Right renal pelvis (tissue), 4 donors: ENCODE measurements at regions not wholly inside any gene's neighbourhood (a gene's known extent, or its start where the extent isn't known, plus 50 kb on each side); places are given as distances from the start of the nearest gene placed in this dataset.

Source experiments
- DNase-seq, 4 donors: peaks; one replicate each; pipeline ENCODE4 v3.0.0-alpha.2; 2013; ENCODE audit warnings: low read depth in 4 of 4, low spot score in 3 of 4, missing footprints in 1 of 4

DNA sequence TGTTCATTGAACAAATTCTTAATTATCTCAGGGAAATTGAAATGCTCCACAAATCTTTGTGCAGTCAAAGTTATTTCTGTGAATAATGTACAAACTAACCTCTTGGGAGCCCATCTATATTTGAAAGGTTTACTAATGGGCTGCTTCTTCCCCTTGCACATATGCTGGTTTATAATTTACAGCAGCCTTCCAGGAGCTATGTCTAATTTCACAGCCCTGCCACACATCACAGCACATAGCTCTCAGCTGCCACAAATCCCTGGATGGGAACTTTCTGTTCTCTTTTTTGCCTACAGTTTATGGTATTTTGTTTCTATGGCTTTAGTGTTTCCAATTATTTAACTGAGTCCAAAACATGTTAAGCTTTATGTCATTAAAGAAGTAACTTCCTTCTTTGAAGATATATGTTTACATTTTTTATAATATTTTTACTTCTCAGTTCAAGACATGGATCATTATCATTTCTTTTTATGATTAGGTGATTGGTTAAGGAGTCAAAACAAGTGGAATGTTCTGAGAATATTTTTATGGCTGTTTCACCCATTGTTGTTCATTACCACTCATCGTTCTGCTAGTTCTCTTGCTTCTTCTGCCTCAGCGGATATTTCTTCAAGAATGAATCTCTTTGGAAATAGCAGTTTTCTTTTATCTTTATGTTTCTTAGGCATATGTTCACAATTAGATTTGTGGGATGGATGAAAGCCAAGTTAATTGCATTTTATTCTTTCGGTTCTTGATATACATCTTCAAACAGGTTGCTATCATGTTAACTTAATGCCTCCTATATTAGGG lies 475.6 kb upstream of the MIS18BP1 start:
- no peak for DNase-seq

DNA sequence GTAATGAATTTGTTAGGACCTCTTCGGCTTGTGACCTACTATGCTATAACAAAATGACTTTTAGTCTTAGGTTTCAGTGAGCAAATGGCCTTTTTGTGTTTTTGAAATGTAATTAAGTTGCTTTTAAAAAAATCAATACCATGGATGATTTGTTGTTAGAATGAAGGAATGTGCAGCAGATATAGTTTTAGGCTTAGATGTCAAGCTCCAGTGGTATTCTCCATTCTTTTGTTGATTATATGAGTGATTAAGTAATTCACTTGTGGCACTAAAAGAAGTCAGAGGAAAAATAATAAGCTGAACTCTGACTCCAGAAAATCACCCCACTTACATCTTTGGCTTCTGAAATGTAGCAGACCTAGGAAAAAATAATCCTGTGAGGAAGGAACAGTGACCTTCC lies 474.1 kb upstream of the MIS18BP1 start:
- no peak for DNase-seq

- DNase-seq = no peak
Observed at GRCh38 chr14:45721472-45721871, 468.5 kb upstream of the MIS18BP1 start.

DNA sequence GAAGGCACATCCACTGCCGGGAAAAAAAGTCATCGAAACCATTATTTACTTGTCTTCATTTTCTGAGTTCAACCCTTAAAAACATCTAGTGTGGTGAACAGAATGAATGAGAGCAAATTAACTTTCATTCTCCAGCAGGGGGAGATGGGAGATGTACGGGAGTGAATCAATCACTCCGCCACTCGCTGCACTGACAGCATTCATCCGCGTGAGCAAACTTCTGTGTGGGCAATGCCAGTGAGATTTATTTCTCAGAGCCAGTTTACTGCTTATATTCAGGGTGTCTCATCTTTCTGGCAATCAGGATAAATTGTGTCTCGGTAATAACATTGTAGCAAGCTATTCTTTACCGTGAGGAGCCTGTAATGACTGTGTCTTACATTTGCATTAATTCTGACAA lies 463.6 kb upstream of the MIS18BP1 start:
- DNase-seq = peak in 2 of 4 donors; percentile 48 to 71

DNA sequence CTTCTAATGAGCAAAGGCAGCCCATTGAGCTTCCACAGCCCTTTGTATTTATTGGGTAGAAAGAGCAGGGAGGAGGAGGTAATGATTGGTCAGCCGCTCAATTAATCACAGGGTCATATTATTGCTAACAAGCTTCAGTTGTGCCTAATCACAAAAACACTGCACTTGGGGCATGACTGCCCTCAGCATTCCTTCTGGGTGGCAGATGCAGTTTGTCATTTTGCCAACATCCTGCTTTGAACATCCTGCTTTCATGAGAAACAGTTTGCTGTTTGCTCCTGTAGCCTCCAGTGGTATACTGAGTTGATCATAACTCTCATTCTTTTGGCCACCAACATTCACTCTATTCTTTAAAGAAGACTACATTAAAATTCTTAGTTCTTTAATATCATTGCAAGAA lies 462.9 kb upstream of the MIS18BP1 start:
- DNase-seq = no peak

DNA sequence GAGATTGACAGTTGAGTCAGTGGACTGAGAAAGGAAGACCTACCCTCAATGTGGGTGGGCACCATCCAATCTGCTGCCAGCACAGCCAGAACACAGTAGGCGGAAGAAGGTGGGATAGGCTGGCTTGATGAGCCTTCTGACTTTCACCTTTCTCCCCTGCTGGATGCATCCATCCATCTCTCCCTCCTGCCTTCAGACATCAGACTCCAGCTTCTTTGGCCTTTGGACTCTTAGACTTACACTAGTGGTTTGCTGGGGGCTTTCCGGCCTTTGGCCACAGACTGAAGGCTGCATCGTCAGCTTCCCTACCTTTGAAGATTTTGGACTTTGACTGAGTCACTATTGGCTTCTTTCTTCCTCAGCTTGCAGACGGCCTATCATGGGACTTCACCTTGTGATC lies 456.5 kb upstream of the MIS18BP1 start:
- DNase-seq = no peak

DNA sequence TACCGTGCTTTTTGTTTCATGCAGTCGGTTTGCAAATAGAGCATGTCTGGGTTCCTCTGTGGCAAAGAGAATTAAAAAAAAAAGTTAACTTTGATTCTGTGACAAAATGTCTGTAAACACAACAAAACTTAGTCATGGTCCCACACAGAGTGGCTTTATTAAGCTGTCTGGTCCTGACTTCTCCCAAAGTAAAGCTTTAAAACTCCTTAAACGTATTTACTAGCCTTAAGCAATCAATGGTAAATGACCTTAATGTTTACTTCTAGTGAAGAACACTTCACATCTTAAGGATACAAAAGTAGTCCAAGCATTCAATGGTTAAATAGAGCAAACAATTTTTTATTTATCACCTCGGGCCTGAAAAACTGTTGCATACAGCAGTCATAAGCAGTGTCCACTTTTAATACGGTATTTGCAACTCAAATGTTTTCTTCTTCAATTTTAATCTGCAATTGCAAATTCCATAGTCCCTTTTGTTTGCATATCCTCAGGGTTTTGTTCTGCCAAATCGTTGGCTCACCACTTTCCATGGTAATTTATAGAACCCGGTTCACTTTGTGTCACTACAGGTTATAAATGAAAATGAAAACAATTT lies 453.0 kb upstream of the MIS18BP1 start:
- DNase-seq = no peak

GRCh38 chr14:45699471-45699870 lies 446.5 kb upstream of the MIS18BP1 start:
- no peak for DNase-seq

DNA sequence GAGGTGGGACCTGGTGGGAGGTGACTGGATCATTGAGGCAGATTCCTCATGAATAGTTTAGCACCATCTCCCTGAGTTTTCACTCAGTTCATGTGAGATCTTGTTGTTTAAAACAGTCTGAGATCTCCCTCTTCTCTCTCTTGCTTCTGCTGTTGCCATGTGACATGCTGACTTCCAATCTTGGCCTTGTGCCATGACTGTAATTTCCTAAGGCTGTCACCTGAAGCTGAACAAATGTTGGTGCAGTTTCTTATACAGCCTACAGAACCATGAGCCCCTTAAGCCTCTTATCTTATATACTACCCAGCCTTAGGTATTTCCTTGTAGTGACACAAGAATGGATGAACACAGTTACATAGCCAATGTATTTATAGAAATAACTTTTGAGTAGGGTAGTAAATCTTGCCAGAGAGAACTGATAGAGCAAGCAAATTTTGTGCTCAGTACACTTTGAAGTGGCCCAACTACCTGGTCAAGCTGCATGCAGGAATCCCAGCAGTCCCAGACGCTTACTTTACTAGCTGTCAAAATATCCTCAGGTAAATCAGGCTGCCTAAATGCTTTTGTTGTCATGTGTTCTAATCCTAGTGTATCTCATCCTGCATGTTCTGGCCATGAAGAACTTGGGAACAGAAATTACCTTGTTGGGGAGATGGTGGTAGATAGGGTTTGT lies 445.6 kb upstream of the MIS18BP1 start:
- peak in 1 of 4 donors; percentile 35 for DNase-seq

- no peak for DNase-seq
Observed at GRCh38 chr14:45686771-45687170, 433.8 kb upstream of the MIS18BP1 start.

DNA sequence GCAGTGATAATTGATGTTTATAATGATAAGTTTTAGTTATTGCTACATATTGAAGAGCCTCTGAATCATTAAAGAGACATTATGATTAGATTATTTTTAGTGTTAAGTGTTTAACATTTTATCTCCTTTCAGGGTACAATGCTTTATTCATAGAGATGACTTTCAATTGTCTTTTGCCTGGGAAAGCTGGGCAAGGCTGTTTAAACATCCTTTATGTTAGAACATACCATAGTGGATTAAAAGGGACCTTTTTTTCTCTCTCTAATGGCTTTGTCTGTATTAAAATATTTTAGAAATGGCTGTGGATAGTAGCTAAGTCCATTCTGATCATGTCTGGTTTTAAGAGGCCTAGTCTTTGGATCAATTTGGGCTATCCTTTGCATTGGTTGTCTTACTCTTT lies 427.5 kb upstream of the MIS18BP1 start:
- no peak for DNase-seq

- DNase-seq = no peak
Observed at GRCh38 chr14:45679853-45680252, 426.9 kb upstream of the MIS18BP1 start.

- no peak for DNase-seq
Observed at GRCh38 chr14:45678163-45678562, 425.2 kb upstream of the MIS18BP1 start.

DNA sequence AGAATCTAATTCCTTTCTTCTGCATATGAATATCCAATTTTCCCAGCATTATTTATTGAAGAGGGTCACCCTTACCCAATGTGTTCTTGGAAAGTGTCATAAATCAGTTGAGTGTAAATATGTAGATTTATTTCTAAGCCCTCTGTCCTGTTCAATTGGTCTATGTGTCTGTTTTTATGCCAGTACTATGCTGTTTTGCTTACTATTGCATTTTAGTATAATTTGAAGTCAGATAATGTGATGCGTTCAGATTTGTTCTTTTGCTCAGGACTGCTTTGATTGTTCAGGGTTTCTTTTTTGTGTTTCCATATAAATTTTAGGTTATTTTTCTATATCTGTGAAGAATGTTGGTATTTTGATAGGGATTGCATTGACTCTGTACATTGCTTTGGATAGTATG lies 420.4 kb upstream of the MIS18BP1 start:
- DNase-seq = no peak

DNA sequence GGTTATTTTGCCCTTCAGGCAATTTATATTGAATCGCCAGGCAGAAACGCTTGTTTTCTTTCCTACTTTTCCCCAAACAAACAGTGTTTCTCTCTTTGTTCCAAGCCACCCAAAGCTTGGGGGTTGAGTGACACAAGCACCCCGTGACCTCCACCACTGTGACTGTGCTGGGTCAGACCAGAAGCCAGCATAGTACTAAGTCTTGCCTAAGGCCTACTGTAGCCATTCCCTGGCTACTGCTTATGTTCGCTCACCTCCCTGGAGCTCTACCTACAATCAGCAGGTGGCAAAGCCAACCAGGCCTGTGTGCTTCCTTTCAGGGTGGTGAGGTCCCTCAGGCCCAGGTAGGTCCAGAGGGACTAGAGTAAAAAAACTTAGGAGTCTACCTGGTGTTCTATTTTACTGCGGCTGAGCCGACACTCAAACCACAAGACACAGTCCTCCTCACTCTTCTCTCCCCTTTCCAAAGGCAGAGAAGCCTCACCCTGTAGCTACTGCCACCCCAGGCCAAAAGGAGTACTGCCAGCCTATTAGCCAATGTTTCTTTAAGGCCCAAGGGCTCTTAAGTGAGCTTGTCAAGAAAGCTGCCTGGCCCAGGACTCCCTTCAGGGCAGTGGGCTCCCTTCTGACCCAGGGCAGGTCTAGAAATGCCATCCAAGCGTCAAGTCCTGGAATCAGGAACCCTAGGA lies 411.8 kb upstream of the MIS18BP1 start:
- DNase-seq = no peak

DNA sequence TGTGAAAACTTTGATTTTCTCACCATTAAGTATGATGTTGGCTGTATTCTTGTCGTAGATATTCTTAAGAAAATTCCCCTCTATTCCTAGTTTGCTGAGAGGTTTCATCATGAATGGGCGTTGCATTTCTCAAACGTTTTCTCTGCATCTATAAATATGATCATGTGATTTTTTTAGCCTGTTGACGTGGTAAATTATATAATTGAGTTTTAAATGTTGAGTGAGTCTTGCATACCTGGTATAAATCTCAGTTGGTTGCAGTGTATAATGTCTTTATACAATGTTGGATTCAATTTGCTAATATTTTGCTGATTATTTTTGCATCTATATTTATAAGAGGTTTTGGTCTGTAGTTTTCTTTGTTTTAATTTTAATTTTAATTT lies 405.9 kb upstream of the MIS18BP1 start:
- DNase-seq = no peak

- DNase-seq = no peak
Observed at GRCh38 chr14:45658226-45658916, 405.4 kb upstream of the MIS18BP1 start.

GRCh38 chr14:45651890-45652289 lies 398.9 kb upstream of the MIS18BP1 start:
- DNase-seq = no peak

- no peak for DNase-seq
Observed at GRCh38 chr14:45650754-45651153, 397.8 kb upstream of the MIS18BP1 start.

- DNase-seq = no peak
Observed at GRCh38 chr14:45649051-45649450, 396.0 kb upstream of the MIS18BP1 start.

DNA sequence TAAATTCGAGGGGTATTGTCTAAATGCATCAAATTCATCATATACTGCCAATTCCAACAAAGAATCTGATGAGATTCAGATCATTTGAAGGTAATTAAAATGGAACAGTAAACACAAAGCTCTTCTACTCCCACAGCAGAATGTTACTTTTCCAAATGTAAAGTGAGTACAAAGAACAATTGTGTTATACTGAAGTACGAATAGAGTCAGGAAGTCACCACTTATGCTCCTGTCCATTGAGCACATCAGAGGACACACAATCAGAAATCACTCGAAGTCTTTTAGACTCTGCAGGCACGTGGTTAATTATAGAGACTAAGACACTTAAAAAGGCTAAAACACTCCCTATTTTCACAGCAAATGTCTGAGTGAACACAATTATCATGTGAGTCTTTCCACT lies 388.5 kb upstream of the MIS18BP1 start:
- no peak for DNase-seq
